GM19438 (cell line): ENCODE measurements at regions not wholly inside any gene's neighbourhood (a gene's known extent, or its start where the extent isn't known, plus 50 kb on each side); places are given as distances from the start of the nearest gene placed in this dataset.

Experiments
- ATAC-seq: cut with Tn5 transposase; IDR thresholded peaks from one replicate; pipeline ENCODE4 v1.9.1; 2021; ENCODE audit warnings: low read depth; ENCODE audit not compliant: unreplicated experiment

- no peak for ATAC-seq
Observed at GRCh38 chr18:24922491-24922890, 429.5 kb downstream of the ZNF521 start.

- peak; percentile 88 for ATAC-seq
Observed at GRCh38 chr18:24923138-24923537, 428.8 kb downstream of the ZNF521 start.

DNA sequence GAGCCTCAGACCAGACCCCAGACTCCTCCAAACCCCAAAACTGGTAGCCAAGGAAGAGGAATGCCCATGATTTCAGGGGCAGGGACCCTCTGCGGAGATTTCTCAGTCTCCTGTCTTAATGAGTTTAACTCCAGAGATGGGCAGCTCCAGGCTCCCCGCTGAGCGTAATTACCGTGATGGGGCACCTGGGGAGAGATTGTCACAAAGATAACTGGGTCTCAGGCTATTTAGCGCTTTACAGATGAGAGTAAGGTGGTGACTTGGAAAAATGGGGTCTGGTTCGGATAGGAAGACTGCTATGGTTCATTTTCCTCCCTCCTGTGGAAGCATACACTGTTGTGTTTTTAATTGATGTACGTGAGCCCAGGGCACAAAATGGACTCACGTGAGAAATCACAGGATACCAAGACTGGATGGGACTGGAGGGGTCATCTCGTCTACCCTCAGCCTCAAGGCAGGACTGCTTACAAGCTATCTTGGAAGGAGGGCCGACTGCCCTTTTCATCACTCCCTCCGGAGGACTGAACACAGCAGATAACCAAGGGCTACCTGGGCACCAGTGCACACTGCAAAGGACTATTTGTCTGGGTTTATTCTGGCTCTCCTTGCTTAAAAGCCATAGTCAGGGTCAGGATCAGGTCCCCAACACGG lies 427.8 kb downstream of the ZNF521 start:
- ATAC-seq = no peak

GRCh38 chr18:24926649-24927048 lies 425.3 kb downstream of the ZNF521 start:
- ATAC-seq = no peak

GRCh38 chr18:24928301-24928878 lies 423.6 kb downstream of the ZNF521 start:
- no peak for ATAC-seq

DNA sequence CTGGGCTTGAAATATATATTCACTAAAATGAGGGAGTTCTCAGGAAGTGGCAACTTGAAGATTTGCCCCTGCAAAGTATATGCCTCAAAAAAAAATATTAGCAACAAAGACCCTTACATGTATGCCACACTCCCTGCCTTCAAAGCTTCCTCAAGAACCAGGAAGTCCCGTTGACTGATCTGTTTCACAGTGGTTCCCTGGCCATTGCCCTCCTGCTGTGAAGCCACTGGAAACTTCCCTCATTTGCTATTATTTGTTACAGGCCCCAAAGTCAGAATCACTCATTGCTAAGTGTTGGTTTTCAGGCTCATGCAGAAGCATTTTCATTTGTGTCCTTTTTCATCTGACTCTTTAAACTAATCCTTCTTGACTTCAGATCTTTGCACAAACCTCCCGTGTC lies 421.5 kb downstream of the ZNF521 start:
- no peak for ATAC-seq

- no peak for ATAC-seq
Observed at GRCh38 chr18:24930971-24931370, 421.0 kb downstream of the ZNF521 start.

GRCh38 chr18:24933345-24933744 lies 418.6 kb downstream of the ZNF521 start:
- ATAC-seq = no peak

- no peak for ATAC-seq
Observed at GRCh38 chr18:24934258-24934932, 417.6 kb downstream of the ZNF521 start.

DNA sequence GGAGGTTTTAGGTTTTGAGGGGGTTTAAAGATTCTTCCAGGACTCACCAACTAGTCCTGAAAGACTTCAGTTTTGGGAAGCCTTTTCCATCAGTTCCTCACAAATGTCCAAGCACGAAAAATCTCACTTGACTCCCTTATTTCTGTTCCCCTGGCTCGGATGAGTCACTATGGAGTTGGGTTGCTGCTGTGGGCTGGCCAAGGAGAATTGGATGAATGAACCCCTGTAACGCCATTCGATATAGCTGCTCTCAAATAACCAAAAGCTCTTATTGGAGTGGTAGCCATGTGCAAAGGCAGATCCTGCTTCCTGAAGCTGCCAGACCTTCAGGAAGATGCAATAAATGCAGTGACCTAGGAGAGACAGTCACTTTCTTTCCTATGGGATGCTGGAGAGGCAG lies 417.0 kb downstream of the ZNF521 start:
- ATAC-seq = no peak

DNA sequence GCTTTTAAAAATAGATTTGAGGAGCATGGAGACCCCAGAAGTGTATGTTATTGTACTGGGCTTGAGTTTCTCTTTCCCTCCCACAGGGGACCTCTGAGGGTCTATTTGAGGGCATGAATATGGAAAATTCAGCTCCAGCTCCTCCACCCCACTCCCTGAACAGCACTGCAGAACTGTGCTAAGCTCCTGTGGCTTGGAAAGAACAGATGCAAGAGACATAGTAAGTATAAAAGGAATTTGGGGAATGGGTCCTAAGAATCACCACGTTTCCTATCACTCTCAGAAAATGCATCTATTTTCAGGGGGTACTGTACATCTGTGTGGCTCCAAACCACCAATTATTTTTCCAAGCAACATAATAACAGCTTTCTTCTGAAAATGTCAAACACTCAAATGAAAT lies 416.1 kb downstream of the ZNF521 start:
- no peak for ATAC-seq

- no peak for ATAC-seq
Observed at GRCh38 chr18:24936691-24937090, 415.3 kb downstream of the ZNF521 start.

DNA sequence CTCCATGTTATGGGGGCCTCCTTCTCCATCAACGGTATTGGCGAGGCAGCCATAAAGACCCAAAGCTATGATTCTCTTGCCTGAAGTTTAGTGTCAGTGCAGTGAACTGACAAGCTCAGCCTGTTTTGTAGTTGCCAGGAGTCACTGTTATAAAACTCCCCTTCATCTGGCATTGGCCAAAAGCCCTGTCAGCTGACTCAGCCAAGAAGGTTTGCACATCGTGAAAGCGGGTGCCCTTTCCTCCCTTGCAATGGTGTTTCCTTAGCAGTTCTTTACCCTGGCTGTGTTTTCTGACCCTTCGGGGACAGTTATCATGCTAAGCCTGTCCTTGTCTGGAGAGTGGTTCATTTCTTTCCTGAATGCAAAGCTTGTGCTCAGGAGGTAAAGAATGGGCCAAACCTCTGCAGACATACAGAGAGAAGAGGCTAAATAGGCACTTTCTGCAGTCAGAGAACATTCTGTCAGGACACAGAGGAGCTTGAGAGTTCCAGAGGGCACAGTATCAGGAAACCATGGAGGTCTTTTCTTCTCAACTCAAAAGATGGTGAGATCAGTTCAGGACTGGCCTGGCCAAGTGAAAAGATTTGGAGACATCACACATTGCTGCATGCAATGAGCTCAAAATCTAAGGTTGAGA lies 414.2 kb downstream of the ZNF521 start:
- no peak for ATAC-seq

DNA sequence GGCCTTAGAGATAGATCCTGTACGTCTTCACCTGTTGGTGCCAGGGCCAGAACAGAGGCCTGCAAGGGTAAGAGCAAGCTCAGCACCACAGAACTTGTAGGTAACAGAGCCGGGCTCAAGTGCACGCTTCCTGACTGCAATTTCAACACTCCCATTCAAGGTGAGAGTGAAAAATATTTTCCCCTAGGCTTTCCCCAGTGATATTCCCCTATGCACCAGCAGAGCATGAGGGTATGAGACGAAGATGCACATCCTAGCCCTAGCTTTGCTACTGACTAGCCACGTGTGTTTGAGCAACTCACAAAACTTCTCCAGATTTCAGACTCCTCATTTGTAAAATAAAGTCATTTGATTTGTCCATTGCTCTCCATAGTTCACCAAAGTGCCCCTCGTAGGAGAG lies 411.6 kb downstream of the ZNF521 start:
- no peak for ATAC-seq

DNA sequence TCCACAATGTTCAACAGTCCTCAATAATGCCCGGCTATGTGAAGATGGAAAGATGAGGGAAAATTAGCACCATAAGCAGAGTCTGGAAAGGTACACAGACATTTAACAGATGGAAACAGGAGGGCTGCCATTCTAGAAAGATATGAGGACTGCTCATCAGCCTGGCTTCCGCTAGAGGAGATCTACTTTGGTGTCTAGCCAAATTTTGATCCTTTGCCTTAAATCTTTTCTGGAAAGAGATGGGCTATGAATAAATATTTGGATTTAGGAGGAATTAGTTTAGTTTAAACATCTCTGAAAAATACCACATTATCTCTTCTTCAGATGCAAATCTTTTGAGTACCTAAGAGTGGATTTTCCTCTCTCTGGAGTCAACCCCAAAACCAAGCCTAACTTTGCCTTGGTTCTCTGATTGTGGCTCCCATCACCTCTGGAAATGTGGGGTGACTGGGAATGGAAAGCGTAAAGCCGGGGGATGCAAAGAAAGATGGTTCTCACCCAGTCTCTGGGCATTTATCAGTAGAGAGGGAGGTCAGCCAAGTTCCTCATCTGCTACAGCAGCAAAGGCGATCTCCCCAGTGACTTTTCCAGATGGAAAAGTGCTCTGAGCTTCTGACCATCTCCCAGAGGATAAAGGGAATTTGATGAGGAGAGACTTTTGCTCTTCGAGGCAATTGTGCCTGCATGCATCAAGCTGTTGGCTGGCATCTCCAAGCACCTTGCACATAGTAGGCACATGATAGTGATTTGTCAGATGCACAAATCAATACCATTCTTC lies 410.6 kb downstream of the ZNF521 start:
- no peak for ATAC-seq

DNA sequence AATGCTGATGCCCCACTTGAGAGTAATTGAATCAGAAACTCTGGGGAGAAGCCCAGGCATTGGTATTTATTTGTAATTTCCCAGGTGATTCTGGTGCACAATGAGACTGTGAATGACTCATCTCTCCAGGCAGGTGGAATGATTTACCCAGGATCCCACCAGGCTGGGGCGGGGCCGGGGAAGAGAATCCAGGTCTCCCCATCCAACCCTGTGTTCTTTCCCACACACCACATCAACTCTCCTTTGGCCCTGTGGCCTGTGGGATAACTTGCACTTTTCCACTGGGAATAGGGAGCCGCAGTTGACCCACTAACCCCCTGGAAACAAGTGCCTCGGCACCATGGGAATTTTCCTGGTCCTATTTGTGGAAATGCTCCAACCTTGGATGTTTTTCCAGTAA lies 409.8 kb downstream of the ZNF521 start:
- ATAC-seq = no peak

DNA sequence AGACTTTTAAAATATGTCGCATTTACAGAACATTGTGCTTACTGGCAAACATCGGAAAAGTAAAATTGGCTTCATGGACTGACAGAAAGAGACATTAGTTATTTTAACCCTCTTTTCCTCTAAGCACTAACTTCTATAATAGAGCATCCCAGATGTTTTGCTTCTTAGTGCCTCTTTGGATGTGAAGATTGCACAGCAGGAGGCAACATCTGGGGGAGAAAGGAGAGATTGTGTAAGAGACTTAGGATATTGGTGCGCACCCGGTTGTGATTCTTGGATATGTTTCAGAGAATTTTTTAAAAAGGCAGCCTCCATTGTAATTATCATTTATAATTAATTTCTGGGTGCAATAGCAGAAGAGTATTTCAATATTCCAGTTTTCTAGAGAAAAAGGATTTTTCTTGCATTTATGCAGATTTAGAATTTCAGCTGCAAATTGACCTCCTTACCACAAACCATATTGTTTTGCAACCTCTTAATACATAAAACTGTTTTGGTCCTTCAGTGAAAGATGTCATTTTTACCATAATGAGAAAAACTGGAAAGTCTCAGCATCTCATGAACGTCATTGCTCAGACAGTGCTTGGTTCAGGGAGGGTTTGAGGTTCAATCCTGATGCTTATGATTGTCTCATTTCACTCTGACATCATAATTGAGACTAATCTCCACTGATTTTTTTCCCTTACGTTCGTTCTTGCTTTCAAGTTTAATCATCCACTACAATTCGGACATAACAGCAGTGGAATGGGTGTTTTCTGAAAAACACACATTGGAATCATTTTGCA lies 404.3 kb downstream of the ZNF521 start:
- no peak for ATAC-seq

DNA sequence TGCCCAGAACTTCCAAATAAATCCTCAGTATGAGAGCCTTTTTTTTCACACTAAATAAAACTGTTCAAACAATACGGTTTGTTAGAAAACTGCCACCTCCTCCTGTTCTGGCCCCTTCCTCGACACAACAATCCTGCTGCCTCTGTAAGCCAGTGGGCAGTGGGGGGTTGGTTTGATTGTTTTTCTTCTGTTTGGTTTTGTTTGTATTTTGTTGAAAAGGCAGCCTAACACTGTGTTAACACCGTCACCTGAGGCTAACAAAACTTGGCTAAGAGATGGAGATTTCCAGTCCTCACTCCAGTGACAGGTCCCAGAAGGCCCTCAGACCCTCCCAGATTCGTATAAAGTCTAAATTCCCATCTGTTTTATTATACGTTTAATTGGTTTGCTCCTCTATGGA lies 402.1 kb downstream of the ZNF521 start:
- no peak for ATAC-seq

DNA sequence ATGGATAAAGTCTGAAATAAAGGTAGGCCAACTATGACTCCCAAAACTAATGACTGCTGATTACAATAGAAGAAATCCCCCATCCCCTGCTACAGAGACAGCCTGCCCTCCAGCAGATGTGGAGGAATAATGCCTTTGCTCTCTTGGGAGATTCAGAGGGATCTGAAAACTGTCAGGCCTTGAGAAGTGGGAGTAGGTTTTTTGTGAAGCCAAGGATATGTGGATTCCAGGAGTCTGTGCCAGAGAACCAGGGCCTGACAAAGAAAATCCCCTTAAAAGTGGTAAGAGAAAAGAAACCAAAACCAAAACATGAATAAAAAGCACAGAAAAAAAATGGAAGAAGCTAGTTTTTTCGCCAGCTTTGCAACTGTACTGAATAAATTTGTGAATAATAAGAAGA lies 397.6 kb downstream of the ZNF521 start:
- no peak for ATAC-seq

DNA sequence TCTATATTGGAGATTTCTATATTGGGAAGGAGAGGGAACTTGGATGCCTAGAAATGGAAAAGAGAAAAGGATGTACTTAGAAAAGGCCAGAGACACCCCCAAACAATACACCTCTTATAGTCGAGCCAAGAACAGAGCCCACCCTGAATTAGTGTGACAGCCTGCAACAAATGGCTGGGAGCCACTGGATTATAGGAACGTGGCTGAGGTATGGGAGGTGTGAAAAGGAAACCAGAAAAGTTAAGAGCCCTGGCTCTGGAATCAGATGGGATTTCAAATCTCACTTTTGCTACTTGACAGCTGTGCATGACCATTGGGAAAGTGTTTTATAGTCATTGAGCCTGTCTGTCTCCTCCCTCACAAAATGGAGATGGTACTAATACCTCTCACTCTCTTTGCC lies 394.0 kb downstream of the ZNF521 start:
- ATAC-seq = no peak
